Stimulated activated CD8-positive, alpha-beta memory T cell treated with anti-CD3 and anti-CD28 coated beads, Interleukin-15, amount 100 ng/mL, for 24 hours (primary cell): ENCODE measurements at regions not wholly inside any gene's neighbourhood (a gene's known extent, or its start where the extent isn't known, plus 50 kb on each side); places are given as distances from the start of the nearest gene placed in this dataset.
"Not testable (repeated sequence)": the region's sequence is repeated elsewhere in the genome, so short reads cannot be mapped to it uniquely, and the experiment has no call there.

Experiments
- DNase-seq: peaks from one replicate; pipeline ENCODE4 v3.0.0-alpha.2; 2020; ENCODE audit warnings: low read depth

GRCh38 chr6:26957399-26958127 is 289.9 kb upstream of the PRSS16 start:
- not testable (repeated sequence) for DNase-seq

- not testable (repeated sequence) for DNase-seq
Measured at GRCh38 chr6:26961236-26961635, 286.3 kb upstream of the PRSS16 start.

GRCh38 chr6:27002447-27002846 is 245.1 kb upstream of the PRSS16 start:
- no peak for DNase-seq

GRCh38 chr6:27007020-27007419 is 240.5 kb upstream of the PRSS16 start:
- no peak for DNase-seq

GRCh38 chr6:27008613-27009012 is 238.9 kb upstream of the PRSS16 start:
- DNase-seq = not testable (repeated sequence)

- DNase-seq = not testable (repeated sequence)
Measured at GRCh38 chr6:27014053-27014452, 233.4 kb upstream of the PRSS16 start.

DNA sequence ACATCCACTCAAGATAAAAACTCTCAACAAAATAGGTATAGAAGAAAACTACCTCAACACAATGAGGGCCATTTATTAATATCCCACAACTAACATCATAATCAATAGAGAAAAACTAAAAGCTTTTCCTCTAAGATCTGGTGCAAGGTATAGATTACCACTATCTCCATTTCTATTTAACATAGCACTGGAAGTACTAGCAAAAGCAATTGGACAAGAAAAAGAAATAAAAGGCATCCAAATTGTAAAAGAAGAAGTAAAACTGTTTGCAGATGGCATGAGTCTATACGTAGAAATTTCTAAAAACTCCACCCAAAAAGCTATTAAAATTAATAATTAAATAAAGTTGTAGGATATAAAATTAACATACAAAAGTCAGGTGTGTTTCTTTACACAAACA is 230.8 kb upstream of the PRSS16 start:
- no peak for DNase-seq

- DNase-seq = not testable (repeated sequence)
Measured at GRCh38 chr6:27018401-27018800, 229.1 kb upstream of the PRSS16 start.

DNA sequence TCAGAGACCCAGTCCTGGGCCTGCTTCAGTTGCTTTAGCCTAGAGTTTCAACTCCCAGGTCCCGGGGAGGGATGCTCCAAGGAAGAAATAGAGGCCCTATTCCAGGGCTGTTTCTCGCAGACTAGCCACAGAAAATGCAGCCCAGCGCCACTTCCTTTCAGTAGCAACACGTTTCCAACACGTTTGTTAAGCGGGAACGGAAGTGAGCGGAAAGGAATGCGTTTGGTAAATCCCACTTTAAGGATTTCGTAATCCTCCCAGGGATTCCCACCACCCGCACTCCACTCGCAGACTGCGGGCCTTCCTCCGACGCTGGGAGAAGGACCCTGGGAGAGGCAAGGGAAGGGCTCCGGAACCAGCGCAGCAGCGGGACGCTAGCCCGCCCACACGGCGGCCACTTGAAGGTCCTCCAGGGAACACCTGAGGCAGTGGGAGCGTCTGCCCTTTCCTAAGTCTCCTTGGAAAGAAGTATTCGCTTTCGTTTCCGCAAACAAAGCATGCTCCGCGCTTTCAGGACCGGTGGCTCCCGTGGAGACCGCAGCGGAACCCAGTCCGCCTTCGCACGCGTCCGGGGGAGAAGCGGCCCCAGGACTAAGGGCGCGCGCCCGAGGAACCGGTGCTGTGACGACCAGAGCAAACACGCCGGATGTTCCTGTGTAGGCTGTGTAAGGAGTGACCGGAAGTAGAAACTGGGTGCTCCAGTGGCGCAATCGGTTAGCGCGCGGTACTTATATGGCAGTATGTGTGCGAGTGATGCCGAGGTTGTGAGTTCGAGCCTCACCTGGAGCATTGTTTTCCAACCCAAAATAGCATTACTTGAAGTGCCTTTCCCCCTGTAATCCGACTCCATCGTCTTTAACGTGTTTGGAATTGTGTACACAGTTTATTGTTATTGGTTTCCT is 227.6 kb upstream of the PRSS16 start:
- peak; percentile 33 for DNase-seq

GRCh38 chr6:27020553-27020880 is 227.0 kb upstream of the PRSS16 start:
- no peak for DNase-seq

DNA sequence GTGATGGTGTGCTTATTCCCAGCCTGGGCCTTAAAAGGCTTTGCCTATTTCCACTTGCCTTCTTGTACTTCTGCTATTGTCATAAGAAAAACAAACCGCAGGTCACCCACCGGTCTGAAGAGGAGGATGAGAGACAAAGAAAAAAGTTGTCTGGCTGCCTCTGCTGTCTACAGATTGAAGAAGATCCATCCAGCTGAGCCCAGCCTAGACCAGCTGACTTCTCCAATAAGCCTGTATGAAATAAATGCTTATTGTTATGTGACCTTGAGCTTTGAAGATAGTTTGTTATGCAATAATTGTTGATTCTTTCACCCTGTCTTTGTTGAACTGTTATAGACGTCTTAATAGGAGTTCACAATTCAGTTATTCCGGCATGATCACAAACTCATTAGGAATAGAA is 223.8 kb upstream of the PRSS16 start:
- no peak for DNase-seq

DNA sequence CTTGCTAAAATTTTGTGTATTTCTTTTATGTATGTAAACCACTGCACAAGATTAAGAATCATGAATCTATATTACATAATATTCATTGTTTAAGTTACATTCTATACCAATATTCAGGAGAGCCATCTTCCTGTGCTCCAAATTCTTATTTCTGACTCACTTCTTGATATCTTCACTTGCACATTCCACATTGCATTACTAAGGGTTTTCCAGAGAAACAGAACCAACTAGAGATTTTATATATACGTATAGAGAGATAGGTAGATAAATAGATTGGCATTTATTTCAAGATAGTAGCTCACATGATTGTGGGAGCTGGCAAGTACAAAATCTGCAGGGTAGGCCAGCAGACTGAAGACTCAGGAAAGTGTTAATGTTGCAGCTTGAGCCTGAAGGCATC is 222.2 kb upstream of the PRSS16 start:
- DNase-seq = no peak

DNA sequence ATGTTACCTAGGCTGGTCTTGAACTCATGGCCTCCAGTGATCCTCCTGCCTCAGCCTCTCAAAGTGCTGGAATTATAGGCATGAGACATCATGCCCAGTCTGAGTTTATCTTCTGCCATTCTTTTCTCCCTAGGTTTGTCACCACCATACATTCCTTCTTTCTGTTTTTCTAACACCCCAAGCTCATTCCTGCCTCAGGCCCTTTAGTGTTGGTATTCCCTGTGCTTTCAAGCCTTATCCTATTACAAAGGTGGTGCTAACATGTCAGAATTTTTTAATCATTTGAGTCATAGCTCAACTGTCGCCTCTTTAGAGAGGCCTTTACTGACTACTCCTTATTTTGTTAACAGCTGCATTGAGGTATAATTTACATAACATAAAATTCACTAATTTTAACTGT is 221.1 kb upstream of the PRSS16 start:
- DNase-seq = no peak

GRCh38 chr6:27031302-27031701 is 216.2 kb upstream of the PRSS16 start:
- no peak for DNase-seq

DNA sequence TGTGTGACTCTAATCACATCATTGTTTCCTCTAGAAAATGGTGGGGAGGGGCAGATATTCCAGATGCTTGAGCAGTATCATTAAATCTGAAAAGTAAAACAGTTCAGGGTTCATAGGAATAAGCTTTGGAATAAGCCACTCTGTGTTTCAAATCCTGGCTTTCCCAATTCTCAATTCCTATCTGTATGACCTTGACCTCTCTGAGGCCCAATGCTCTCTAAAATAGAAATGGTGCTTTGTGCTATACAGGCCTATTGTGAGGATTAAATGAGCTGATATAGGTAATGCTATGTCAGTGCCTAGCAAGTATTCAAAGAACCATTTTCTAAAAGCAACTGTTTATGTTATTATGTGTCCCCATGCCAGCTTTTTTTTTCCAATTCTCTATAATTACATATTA is 209.0 kb upstream of the PRSS16 start:
- DNase-seq = no peak

DNA sequence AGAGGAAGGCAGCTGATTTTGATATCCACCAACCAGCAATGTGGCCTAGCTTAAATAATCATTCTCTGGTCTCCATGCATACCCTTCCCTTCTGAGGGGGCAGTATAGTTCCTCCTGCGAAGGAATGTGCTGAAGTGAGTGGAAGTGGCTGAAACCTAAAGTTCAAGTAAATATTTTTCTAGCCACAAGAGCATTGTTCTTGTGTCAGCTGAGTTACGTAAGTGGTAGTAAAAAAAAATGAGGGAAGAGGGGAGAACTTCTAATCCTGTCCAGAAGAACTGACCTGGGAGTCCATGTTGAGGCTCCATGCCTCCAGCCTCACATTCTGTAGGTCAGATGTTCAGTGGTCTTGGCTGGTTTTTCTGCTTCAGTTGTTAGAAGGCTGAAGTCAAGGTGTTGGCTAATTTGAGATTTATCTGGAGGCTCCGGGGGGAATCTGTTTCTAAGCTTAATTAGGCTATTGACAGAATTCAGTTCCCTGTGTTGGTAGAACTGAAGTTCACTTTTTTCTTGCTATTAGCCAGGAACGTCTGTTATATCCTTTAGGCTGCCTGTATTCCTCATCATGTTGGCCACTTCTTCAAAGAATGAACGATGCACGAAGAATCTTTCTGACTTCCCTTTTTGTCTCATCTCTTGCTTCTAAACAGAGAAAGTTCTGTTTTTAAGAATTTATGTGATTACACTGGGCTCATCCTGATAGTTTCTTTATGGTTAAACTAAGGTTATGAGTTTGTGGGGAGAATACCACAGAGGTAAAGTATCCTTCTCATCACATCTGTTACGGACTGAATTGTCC is 207.1 kb upstream of the PRSS16 start:
- no peak for DNase-seq

- DNase-seq = no peak
Measured at GRCh38 chr6:27043244-27043643, 204.3 kb upstream of the PRSS16 start.

DNA sequence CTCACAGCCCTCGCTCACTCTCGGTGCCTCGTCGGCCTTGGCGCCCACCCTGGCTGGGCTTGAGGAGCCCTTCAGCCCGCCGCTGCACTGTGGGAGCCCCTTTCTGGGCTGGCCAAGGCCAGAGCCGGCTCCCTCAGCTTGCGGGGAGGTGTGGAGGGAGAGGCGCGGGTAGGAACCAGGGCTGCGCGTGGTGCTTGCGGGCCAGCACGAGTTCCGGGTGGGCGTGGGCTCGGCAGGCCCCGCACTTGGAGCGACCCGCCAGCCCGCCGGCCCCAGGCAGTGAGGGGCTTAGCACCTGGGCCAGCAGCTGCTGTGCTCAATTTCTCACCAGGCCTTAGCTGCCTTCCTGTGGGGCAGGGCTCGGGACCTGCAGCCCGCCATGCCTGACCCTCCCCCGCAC is 202.4 kb upstream of the PRSS16 start:
- not testable (repeated sequence) for DNase-seq

DNA sequence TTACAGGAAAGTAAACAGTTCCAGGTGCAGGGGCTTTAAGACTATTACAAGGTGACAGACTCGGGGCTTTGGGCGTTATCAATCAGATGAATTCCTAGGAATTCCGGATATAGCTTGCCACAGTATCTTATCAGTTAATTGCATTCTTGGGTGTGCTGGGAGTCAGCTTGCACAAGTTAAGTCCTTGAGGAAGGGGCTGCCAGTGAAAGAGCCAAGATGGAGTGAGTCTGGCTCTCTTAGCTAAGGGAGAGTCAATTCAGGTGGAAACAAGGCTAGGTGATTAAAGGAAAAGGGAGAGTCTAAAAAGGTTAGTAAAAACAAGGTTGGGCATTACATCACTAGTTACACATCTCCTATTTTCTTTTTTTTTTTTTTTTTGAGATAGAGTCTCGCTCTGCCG is 199.8 kb upstream of the PRSS16 start:
- not testable (repeated sequence) for DNase-seq

GRCh38 chr6:27049863-27050781 is 197.4 kb upstream of the PRSS16 start:
- DNase-seq = no peak

- DNase-seq = not testable (repeated sequence)
Measured at GRCh38 chr6:27052082-27052730, 195.3 kb upstream of the PRSS16 start.
